DND-41 (cell line): ENCODE measurements at regions not wholly inside any gene's neighbourhood (a gene's known extent, or its start where the extent isn't known, plus 50 kb on each side); places are given as distances from the start of the nearest gene placed in this dataset.

Experiments
- EZH2 ChIP-seq: IDR thresholded peaks from 3 replicates; pipeline ENCODE4 v1.6.1; 2012; ENCODE audit warnings: borderline replicate concordance, low read depth, mild to moderate bottlenecking, moderate library complexity, low read length, inconsistent platforms; ENCODE audit not compliant: severe bottlenecking
- TF ChIP-seq, protein P1 (sequence below): IDR thresholded peaks from 2 replicates; pipeline ENCODE4 v1.5.1; 2012; ENCODE audit warnings: borderline replicate concordance, low read length, moderate library complexity, mild to moderate bottlenecking; ENCODE audit not compliant: poor library complexity, severe bottlenecking; ENCODE audit errors: extremely low read depth

DNA sequence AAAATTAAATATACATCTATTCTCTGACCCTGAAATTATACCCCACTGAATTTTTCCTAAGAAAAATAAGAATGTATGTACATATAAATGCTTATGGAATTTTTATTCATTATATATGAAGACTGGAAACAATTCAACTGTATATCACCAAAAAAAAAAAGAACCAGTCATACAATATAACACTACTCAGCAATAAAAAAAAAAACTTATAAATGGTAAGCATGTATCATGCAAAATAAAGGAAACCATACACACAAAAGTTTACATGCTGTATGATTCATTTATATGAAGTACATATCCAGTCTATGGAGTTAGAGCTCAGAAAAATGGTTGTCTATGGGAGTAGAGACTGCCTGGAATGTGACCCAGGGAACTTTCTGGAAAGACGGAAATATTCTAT is 199.4 kb upstream of the MIR17HG start:
- TF ChIP-seq, protein P1, sequence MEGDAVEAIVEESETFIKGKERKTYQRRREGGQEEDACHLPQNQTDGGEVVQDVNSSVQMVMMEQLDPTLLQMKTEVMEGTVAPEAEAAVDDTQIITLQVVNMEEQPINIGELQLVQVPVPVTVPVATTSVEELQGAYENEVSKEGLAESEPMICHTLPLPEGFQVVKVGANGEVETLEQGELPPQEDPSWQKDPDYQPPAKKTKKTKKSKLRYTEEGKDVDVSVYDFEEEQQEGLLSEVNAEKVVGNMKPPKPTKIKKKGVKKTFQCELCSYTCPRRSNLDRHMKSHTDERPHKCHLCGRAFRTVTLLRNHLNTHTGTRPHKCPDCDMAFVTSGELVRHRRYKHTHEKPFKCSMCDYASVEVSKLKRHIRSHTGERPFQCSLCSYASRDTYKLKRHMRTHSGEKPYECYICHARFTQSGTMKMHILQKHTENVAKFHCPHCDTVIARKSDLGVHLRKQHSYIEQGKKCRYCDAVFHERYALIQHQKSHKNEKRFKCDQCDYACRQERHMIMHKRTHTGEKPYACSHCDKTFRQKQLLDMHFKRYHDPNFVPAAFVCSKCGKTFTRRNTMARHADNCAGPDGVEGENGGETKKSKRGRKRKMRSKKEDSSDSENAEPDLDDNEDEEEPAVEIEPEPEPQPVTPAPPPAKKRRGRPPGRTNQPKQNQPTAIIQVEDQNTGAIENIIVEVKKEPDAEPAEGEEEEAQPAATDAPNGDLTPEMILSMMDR, result no peak
- TF ChIP-seq EZH2, result no peak
